ENCODE measurements at regions not wholly inside any gene's neighbourhood (a gene's known extent, or its start where the extent isn't known, plus 50 kb on each side); places are given as distances from the start of the nearest gene placed in this dataset.
"Not testable (repeated sequence)": the region's sequence is repeated elsewhere in the genome, so short reads cannot be mapped to it uniquely, and the experiment has no call there.

DNA sequence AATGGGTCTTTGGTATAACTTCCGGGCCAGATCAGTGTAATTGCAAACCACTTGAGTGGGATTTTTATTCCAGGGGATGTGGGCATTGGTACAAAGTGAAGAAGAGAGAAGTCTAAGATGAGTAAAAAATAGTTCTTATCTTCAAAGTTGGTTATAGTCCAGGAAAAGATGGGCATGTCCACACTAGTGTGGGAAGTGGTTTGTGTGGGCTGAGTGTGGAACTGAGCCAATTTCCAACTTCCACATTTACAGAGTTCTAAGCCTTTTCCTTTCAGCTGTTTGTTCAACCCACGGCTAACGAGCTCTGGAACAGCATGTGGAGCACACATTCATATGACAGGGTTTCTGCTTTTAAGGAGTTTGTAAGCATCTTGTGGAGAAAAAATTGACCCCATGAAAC lies 72.3 kb upstream of the IFNGR1 start:
- no peak overlapping the region for H3K4me3 ChIP-seq (ENCODE audit: insufficient read depth, low read depth, low read length)
- H3K9me3 ChIP-seq (ENCODE audit: control insufficient read depth, low read length): no peaks in the 10 kb centered on the region
- H3K27ac ChIP-seq (ENCODE audit: insufficient read depth, low read depth, low read length, poor library complexity, severe bottlenecking): no peak overlapping the region
- no peaks in the 10 kb centered on the region for H3K4me1 ChIP-seq (ENCODE audit: control insufficient read depth, insufficient read depth, low read length)
- H3K27me3 ChIP-seq (ENCODE audit: control insufficient read depth, insufficient read depth, low read length, poor library complexity, severe bottlenecking): no peaks in the 10 kb centered on the region
- 99 to 100% methylated on average over 1 to 3 of the region's 3 CpGs for WGBS, 2 experiments
- H3K36me3 ChIP-seq (ENCODE audit: control insufficient read depth, insufficient read depth, low read length): no peaks in the 10 kb centered on the region

DNA sequence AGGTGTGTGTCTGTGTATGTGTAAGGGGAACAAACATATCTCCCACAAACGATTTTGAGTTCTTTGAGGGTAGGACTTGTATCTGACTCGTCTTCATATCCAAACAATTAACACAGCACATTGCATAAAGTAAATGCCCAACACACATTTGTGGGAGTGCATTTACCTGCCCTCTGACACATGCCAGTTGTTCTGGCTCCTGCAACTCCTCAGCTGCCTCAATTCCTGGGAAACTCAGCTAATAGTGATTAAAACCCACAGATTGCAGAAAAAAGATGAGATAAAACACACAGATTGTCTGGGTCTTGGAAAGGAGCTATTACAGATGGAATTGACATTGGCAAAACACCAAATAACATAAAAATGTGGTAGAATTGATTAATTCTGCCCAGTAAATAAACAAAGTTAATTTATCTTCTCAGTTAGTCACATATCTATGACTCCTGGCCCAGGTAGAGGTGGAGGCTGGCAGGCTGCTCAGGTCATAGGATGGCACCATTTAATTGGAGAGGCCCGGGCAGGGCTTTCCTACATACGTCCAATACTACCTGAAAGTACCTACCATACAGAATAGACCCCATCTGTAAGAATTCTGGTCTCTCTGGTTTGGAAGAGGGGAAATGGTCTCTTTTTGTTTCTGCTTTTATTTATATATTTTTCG lies 71.5 kb upstream of the IFNGR1 start:
- H3K9me3 ChIP-seq (ENCODE audit: control insufficient read depth, low read length): no peaks in the 10 kb centered on the region
- H3K4me1 ChIP-seq (ENCODE audit: control insufficient read depth, insufficient read depth, low read length): no peaks in the 10 kb centered on the region
- H3K27ac ChIP-seq (ENCODE audit: insufficient read depth, low read depth, low read length, poor library complexity, severe bottlenecking): no peak overlapping the region
- H3K4me3 ChIP-seq (ENCODE audit: insufficient read depth, low read depth, low read length): no peak overlapping the region
- H3K36me3 ChIP-seq (ENCODE audit: control insufficient read depth, insufficient read depth, low read length): no peaks in the 10 kb centered on the region
- no peaks in the 10 kb centered on the region for H3K27me3 ChIP-seq (ENCODE audit: control insufficient read depth, insufficient read depth, low read length, poor library complexity, severe bottlenecking)
- WGBS, 2 experiments: 88% methylated on average over 4 of the region's 5 CpGs

DNA sequence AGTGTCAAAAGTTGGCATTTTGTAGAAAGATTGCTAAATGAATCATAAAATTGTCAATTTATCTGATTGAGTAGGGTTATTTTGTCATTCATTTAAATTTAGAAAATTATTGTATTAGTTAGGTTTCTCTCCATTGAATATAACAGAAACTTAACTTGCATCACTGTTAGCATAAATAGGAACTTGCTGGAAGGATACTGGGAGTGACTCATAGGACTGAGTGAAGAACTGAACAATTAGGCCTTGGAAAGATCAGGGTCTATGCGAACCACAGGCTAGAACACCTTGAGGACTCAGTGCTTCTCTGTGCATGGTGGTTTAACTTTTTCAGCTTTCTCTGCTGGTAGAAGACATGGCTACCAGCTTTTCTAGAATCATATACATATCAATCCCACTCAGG lies 67.7 kb upstream of the IFNGR1 start:
- H3K4me3 ChIP-seq (ENCODE audit: insufficient read depth, low read depth, low read length): no peak overlapping the region
- WGBS, 2 experiments: 85 to 90% methylated on average over 1 of the region's 1 CpG
- H3K27ac ChIP-seq (ENCODE audit: insufficient read depth, low read depth, low read length, poor library complexity, severe bottlenecking): no peak overlapping the region
- no peaks in the 10 kb centered on the region for H3K36me3 ChIP-seq (ENCODE audit: control insufficient read depth, insufficient read depth, low read length)
- no peaks in the 10 kb centered on the region for H3K4me1 ChIP-seq (ENCODE audit: control insufficient read depth, insufficient read depth, low read length)
- no peaks in the 10 kb centered on the region for H3K27me3 ChIP-seq (ENCODE audit: control insufficient read depth, insufficient read depth, low read length, poor library complexity, severe bottlenecking)
- H3K9me3 ChIP-seq (ENCODE audit: control insufficient read depth, low read length): no peaks in the 10 kb centered on the region

DNA sequence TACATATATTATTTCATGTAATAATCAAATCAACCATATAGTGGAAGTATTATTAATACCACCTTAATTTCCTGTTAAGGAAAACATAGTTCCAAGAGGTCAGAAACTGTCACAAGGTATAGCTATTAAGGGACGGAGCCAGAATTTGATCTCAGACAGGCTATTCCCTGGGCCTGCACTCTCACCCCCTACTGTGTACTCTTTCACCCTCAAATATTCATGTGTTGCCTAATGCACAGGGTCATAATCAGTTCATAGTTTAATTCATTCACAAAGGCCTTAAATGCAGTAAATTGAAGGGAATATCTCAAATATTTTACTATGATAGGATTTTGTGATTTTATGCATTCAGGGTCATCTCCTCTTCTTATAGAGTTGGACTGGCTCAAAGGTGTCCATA lies 67.2 kb upstream of the IFNGR1 start:
- Histone ChIP-seq H3K4me3 (ENCODE audit: insufficient read depth, low read depth, low read length) (no peak overlapping the region), H3K27ac (ENCODE audit: insufficient read depth, low read depth, low read length, poor library complexity, severe bottlenecking) (no peak overlapping the region), H3K36me3 (ENCODE audit: control insufficient read depth, insufficient read depth, low read length) (no peaks in the 10 kb centered on the region), H3K9me3 (ENCODE audit: control insufficient read depth, low read length) (no peaks in the 10 kb centered on the region), H3K27me3 (ENCODE audit: control insufficient read depth, insufficient read depth, low read length, poor library complexity, severe bottlenecking) (no peaks in the 10 kb centered on the region), H3K4me1 (ENCODE audit: control insufficient read depth, insufficient read depth, low read length) (no peaks in the 10 kb centered on the region)
- WGBS, 2 experiments: 98 to 100% methylated on average over 1 of the region's 1 CpG

DNA sequence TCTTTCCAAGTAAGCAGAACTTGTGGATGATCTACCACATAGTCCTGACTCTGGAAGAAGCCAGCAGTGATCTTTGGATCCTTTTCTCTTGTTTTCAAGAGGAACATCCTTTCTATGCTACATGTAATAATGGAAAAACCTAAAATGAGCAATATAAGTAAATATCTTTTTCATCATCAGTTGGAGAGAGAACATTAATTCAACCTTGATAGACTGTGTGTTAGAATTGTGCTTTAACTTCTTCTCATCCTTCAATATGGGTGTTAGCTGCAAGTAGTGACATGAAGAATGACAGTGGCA lies 65.6 kb upstream of the IFNGR1 start:
- no peaks in the 10 kb centered on the region for H3K36me3 ChIP-seq (ENCODE audit: control insufficient read depth, insufficient read depth, low read length)
- no peaks in the 10 kb centered on the region for H3K27me3 ChIP-seq (ENCODE audit: control insufficient read depth, insufficient read depth, low read length, poor library complexity, severe bottlenecking)
- H3K9me3 ChIP-seq (ENCODE audit: control insufficient read depth, low read length): no peaks in the 10 kb centered on the region
- no peaks in the 10 kb centered on the region for H3K4me1 ChIP-seq (ENCODE audit: control insufficient read depth, insufficient read depth, low read length)
- no peak overlapping the region for H3K27ac ChIP-seq (ENCODE audit: insufficient read depth, low read depth, low read length, poor library complexity, severe bottlenecking)
- no peak overlapping the region for H3K4me3 ChIP-seq (ENCODE audit: insufficient read depth, low read depth, low read length)

DNA sequence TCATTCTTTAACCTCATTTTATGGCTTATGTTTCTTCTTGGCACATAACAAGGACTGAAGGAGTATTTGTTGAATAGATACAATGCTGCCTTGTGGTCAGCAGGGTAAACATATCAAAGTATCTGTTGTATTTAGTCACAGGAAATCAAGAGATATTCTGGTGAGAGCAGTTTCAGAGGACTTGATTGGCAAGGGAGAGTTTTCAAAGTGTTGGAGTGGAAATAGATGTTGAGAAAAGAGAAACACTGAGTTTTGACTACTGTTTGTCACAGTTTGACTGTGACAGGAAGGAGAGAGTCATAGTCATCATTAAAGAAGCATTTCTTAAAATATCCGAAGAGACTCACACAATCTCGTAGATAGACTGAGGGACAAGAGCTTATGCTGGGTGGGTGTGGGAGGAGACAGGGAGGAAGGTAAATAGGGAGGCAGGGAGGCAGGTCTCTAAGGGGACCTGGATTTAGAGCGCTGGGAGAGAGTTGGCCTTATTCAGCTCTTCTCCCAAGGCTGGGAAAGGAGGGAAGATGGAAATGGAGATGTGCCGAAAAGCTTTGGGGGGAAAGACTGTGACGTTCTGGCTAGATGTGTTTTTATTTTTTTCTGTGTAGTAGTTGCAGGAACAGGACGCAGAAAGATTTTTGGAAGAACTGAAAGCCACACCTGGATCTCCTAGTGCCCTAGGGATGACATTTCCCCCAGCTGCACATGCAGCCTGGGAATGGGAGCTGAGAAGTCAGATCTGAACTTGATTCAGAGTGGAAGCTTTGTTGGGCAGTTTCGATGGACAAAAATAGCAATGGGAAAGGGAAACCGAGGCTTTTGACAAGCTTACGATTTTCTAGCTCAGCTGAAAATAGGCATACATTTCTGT lies 65.0 kb upstream of the IFNGR1 start:
- WGBS, 2 experiments: 90 to 93% methylated on average over 9 of the region's 9 CpGs

DNA sequence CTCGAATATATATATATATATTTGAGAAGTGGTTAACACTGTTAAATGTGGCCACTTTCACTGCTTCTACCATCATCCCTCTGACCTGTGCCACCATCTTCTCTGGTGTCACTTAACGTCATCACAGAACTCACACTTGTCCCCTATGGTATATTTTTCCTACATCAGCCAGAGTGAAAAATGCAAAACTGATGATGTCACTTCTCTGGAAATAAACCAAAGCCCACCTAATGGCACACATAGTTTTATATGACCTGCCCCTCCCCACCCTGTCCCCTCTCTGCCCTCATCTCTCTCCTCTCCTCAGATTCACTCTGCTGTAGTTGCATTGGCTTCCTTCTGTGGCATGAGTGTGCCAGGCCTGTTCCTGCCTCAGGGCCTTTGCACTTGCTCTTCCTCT lies 63.9 kb upstream of the IFNGR1 start:
- Histone ChIP-seq H3K36me3 (ENCODE audit: control insufficient read depth, insufficient read depth, low read length) (no peaks in the 10 kb centered on the region), H3K27me3 (ENCODE audit: control insufficient read depth, insufficient read depth, low read length, poor library complexity, severe bottlenecking) (no peaks in the 10 kb centered on the region), H3K4me3 (ENCODE audit: insufficient read depth, low read depth, low read length) (no peak overlapping the region), H3K4me1 (ENCODE audit: control insufficient read depth, insufficient read depth, low read length) (no peaks in the 10 kb centered on the region), H3K9me3 (ENCODE audit: control insufficient read depth, low read length) (no peaks in the 10 kb centered on the region), H3K27ac (ENCODE audit: insufficient read depth, low read depth, low read length, poor library complexity, severe bottlenecking) (no peak overlapping the region)
- WGBS, 2 experiments: 81 to 95% methylated on average over 1 of the region's 2 CpGs

More for the DNA sequence above, 65.0 kb upstream of the IFNGR1 start:
- Histone ChIP-seq H3K4me1 (ENCODE audit: control insufficient read depth, insufficient read depth, low read length) (no peaks in the 10 kb centered on the region), H3K27ac (ENCODE audit: insufficient read depth, low read depth, low read length, poor library complexity, severe bottlenecking) (no peak overlapping the region), H3K4me3 (ENCODE audit: insufficient read depth, low read depth, low read length) (no peak overlapping the region), H3K27me3 (ENCODE audit: control insufficient read depth, insufficient read depth, low read length, poor library complexity, severe bottlenecking) (no peaks in the 10 kb centered on the region), H3K9me3 (ENCODE audit: control insufficient read depth, low read length) (no peaks in the 10 kb centered on the region), H3K36me3 (ENCODE audit: control insufficient read depth, insufficient read depth, low read length) (no peaks in the 10 kb centered on the region)

DNA sequence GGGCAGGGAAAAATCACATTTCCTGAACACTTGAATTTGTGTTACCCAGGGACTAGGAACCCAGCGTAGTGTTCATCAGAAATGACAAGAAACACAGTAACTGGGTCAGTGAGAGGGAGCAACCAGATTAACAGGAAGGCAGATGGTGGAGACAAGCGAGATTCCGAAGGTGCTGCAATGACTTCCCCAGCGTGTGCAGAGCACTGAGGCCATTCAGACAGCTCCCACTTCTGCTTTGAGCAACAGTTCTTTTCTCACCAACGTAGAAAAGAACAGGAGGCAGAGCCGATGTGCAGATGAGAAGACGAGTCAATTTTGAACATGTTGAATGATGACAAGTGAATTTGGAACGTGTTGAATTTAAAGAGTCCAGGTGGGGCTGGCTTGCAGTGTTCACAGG lies 63.1 kb upstream of the IFNGR1 start:
- Histone ChIP-seq H3K9me3 (ENCODE audit: control insufficient read depth, low read length) (no peaks in the 10 kb centered on the region), H3K4me1 (ENCODE audit: control insufficient read depth, insufficient read depth, low read length) (no peaks in the 10 kb centered on the region), H3K4me3 (ENCODE audit: insufficient read depth, low read depth, low read length) (no peak overlapping the region), H3K27ac (ENCODE audit: insufficient read depth, low read depth, low read length, poor library complexity, severe bottlenecking) (no peak overlapping the region), H3K27me3 (ENCODE audit: control insufficient read depth, insufficient read depth, low read length, poor library complexity, severe bottlenecking) (no peaks in the 10 kb centered on the region), H3K36me3 (ENCODE audit: control insufficient read depth, insufficient read depth, low read length) (no peaks in the 10 kb centered on the region)
- WGBS, 2 experiments: 94 to 95% methylated on average over 8 of the region's 8 CpGs

DNA sequence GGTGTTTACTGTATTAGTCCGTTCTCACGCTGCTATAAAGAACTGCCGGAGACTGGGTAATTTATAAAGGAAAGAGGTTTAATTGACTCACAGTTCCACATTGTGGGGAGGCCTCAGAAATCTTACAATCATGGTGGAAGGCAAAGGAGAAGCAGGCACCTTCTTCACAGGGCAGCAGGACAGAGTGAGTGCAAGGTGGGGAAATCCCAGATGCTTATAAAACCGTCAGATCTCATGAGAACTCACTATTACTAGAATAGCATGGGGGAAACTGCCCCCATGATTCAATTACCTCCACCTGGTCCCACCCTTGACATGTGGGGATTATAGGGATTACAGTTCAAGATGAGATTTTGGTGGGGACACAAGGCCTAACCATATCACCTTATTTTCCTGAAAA lies 60.1 kb upstream of the IFNGR1 start:
- not testable (repeated sequence) for H3K9me3 ChIP-seq (ENCODE audit: control insufficient read depth, low read length); H3K36me3 ChIP-seq (ENCODE audit: control insufficient read depth, insufficient read depth, low read length); H3K27me3 ChIP-seq (ENCODE audit: control insufficient read depth, insufficient read depth, low read length, poor library complexity, severe bottlenecking); H3K4me3 ChIP-seq (ENCODE audit: insufficient read depth, low read depth, low read length); H3K27ac ChIP-seq (ENCODE audit: insufficient read depth, low read depth, low read length, poor library complexity, severe bottlenecking); H3K4me1 ChIP-seq (ENCODE audit: control insufficient read depth, insufficient read depth, low read length)
- 90 to 93% methylated on average over 4 of the region's 4 CpGs for WGBS, 2 experiments

DNA sequence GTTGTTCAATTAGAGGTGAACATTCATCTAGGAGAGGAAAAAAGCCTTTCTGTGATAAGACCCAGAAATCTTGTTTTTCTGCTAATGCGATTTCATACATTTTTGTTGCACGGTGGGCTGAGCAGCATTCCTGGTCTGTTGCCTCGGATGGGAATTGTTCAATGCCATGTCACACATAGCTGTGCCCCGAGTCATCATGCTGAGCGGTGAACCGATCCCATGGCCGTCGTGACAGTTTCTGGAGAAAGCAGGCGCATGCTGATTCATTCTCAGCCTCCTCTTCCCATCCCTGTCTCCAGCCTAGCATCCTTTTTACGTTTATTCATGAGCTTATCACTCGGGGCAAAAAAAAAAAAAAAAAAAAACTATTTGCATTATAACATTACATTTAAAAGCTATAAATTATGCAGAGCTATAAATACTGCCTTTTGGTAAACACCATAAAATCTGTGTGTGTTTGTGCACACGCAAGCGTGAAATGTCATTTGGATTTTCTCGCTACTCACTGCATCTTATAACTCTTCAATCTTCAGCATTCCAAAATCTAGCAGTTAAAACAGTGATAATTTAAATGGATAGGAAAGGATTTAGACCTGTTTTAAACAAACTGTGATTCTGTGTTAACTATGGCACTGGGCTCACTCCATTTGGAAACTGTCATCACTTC lies 58.9 kb upstream of the IFNGR1 start:
- no peak overlapping the region for H3K27ac ChIP-seq (ENCODE audit: insufficient read depth, low read depth, low read length, poor library complexity, severe bottlenecking)
- H3K4me3 ChIP-seq (ENCODE audit: insufficient read depth, low read depth, low read length): no peak overlapping the region
- H3K36me3 ChIP-seq (ENCODE audit: control insufficient read depth, insufficient read depth, low read length): no peaks in the 10 kb centered on the region
- no peaks in the 10 kb centered on the region for H3K27me3 ChIP-seq (ENCODE audit: control insufficient read depth, insufficient read depth, low read length, poor library complexity, severe bottlenecking)
- no peaks in the 10 kb centered on the region for H3K9me3 ChIP-seq (ENCODE audit: control insufficient read depth, low read length)
- 52 to 58% methylated on average over 9 to 11 of the region's 14 CpGs for WGBS, 2 experiments
- H3K4me1 ChIP-seq (ENCODE audit: control insufficient read depth, insufficient read depth, low read length): no peaks in the 10 kb centered on the region
